ENCODE measurements at regions not wholly inside any gene's neighbourhood (a gene's known extent, or its start where the extent isn't known, plus 50 kb on each side); places are given as distances from the start of the nearest gene placed in this dataset.

- Histone ChIP-seq H3K27me3 (no peaks in the 10 kb centered on the region), H3K4me1 (replicated peaks in 1 of 2) (no peaks in the 10 kb centered on the region), H3K36me3 (replicated peaks in 1 of 2) (no peaks in the 10 kb centered on the region), H3K4me3 (no peak overlapping the region), H3K9me3 (replicated peaks in 1 of 3) (peaks cover 0 to 5% (median 0%) of the 10 kb centered on the region in 3 donors), H3K27ac (no peak overlapping the region)
- no peak for DNase-seq
- TF ChIP-seq POLR2A (IDR thresholded peaks at IDR 0.05) (no peak), CTCF (IDR thresholded peaks at IDR 0.05) (no peak)
- intact Hi-C loops (cut with DNase I): no loop called here
- 69 to 79% (median 75%) methylated on average over 2 of the region's 2 CpGs for WGBS, 4 donors
Observed at GRCh38 chr4:22301253-22301652, 214.6 kb downstream of the ADGRA3 start.

GRCh38 chr4:22299678-22300077 lies 216.2 kb downstream of the ADGRA3 start:
- intact Hi-C loops (cut with DNase I): no loop called here
- no peaks in the 10 kb centered on the region for H3K36me3 ChIP-seq (replicated peaks in 1 of 2)
- H3K27me3 ChIP-seq: no peaks in the 10 kb centered on the region
- TF ChIP-seq POLR2A (IDR thresholded peaks at IDR 0.05) (no peak), CTCF (IDR thresholded peaks at IDR 0.05) (no peak)
- H3K4me3 ChIP-seq: no peak overlapping the region
- peaks cover 0 to 5% (median 0%) of the 10 kb centered on the region in 3 donors for H3K9me3 ChIP-seq (replicated peaks in 1 of 3)
- no peaks in the 10 kb centered on the region for H3K4me1 ChIP-seq (replicated peaks in 1 of 2)
- WGBS, 4 donors: 68 to 80% (median 78%) methylated on average over 3 of the region's 3 CpGs
- no peak for DNase-seq
- no peak overlapping the region for H3K27ac ChIP-seq

- TF ChIP-seq POLR2A (IDR thresholded peaks at IDR 0.05) (no peak), CTCF (IDR thresholded peaks at IDR 0.05) (no peak)
Observed at GRCh38 chr4:22287631-22288030, 228.2 kb downstream of the ADGRA3 start.

GRCh38 chr4:22268350-22269025 lies 247.4 kb downstream of the ADGRA3 start:
- Histone ChIP-seq H3K4me1 (replicated peaks in 1 of 2) (no peaks in the 10 kb centered on the region), H3K9me3 (replicated peaks in 1 of 3) (no peaks in the 10 kb centered on the region), H3K27me3 (no peaks in the 10 kb centered on the region), H3K27ac (no peak overlapping the region), H3K4me3 (no peak overlapping the region), H3K36me3 (replicated peaks in 1 of 2) (no peaks in the 10 kb centered on the region)
- DNase-seq: no peak
- TF ChIP-seq CTCF (IDR thresholded peaks at IDR 0.05): no peak
- TF ChIP-seq POLR2A (IDR thresholded peaks at IDR 0.05): no peak
- intact Hi-C loops (cut with DNase I): no loop called here
- 72 to 84% (median 78%) methylated on average over 8 to 10 of the region's 10 CpGs for WGBS, 4 donors

More at GRCh38 chr4:22287631-22288030, 228.2 kb downstream of the ADGRA3 start:
- Histone ChIP-seq H3K4me3 (no peak overlapping the region), H3K36me3 (replicated peaks in 1 of 2) (no peaks in the 10 kb centered on the region), H3K27ac (no peak overlapping the region), H3K4me1 (replicated peaks in 1 of 2) (no peaks in the 10 kb centered on the region), H3K27me3 (no peaks in the 10 kb centered on the region), H3K9me3 (replicated peaks in 1 of 3) (no peaks in the 10 kb centered on the region)
- WGBS, 4 donors: 67 to 86% (median 79%) methylated on average over 1 of the region's 1 CpG
- DNase-seq: no peak
- intact Hi-C loops (cut with DNase I): no loop called here
